ENCODE measurements at regions not wholly inside any gene's neighbourhood (a gene's known extent, or its start where the extent isn't known, plus 50 kb on each side); places are given as distances from the start of the nearest gene placed in this dataset.

- TF ChIP-seq, protein P1, sequence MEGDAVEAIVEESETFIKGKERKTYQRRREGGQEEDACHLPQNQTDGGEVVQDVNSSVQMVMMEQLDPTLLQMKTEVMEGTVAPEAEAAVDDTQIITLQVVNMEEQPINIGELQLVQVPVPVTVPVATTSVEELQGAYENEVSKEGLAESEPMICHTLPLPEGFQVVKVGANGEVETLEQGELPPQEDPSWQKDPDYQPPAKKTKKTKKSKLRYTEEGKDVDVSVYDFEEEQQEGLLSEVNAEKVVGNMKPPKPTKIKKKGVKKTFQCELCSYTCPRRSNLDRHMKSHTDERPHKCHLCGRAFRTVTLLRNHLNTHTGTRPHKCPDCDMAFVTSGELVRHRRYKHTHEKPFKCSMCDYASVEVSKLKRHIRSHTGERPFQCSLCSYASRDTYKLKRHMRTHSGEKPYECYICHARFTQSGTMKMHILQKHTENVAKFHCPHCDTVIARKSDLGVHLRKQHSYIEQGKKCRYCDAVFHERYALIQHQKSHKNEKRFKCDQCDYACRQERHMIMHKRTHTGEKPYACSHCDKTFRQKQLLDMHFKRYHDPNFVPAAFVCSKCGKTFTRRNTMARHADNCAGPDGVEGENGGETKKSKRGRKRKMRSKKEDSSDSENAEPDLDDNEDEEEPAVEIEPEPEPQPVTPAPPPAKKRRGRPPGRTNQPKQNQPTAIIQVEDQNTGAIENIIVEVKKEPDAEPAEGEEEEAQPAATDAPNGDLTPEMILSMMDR (IDR thresholded peaks at IDR 0.05): no peak
- TF ChIP-seq POLR2A (IDR thresholded peaks at IDR 0.05): no peak
- TF ChIP-seq EP300 (IDR thresholded peaks at IDR 0.05): no peak
Measured at GRCh38 chr12:97167598-97167997, 260.5 kb downstream of the NEDD1 start.
